UCSD-AML1 (cell line): ENCODE measurements at regions not wholly inside any gene's neighbourhood (a gene's known extent, or its start where the extent isn't known, plus 50 kb on each side); places are given as distances from the start of the nearest gene placed in this dataset.
"Not testable (repeated sequence)": the region's sequence is repeated elsewhere in the genome, so short reads cannot be mapped to it uniquely, and the experiment has no call there.

ENCODE experiments used
- DNase-seq: peaks from one replicate; lab custom pipeline; 2025; ENCODE audit not compliant: unreplicated experiment; lab: John Stamatoyannopoulos, UW

DNA sequence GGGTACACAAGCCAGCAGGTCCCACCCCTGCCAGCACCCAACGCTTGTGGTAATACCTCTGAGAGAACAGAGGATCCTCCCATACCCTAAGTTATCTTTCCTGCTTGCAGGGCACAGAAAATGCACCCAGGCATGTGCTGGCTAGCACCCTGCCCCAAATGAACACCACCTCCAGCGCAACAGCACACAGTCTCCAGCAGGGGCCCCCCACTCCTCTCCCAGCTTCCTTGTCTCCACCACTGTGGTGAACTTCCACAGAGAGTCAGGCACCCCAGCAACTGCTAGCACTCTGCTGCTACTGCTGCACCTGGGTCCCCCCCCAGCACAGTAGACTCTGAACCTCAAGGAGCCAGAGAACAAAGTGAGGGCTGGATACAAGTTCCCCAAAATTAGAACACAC lies 216.8 kb upstream of the CNTNAP5 start:
- DNase-seq = peak; percentile 11

DNA sequence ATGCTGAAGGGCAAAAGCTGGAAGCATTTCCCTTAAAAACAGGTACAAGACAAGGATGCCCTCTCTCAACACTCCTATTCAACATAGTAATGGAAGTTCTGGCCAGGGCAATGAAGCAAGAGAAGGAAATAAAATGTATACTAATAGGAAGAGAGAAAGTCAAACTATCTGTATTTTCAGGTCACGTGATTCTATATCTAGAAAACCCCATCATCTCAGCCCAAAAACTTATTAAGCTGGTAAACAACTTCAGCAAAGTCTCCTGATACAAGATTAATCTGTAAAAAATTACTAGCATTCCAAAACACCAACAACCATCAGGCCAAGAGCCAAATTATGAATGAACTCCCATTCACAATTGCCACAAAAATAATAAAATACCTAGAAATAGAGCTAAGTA lies 213.2 kb upstream of the CNTNAP5 start:
- DNase-seq = no peak

DNA sequence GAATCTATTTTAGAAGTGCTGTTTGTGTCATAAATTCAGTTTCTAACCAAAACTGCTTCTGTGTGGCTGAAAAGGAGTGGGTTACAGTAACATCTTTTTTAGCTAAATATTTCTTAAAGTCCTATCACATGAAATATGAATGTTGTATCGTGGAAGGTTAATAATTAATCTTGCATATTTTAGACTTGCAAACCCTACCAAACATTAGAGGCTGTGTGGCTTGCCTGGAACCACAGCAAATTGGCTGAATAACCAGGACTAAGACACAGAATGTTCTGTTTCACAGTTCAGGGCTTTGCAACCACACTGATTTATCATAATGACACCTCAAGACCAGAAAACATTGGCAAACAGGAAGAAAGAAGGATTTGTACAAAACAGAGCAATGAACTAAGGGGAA lies 208.9 kb upstream of the CNTNAP5 start:
- DNase-seq = no peak

DNA sequence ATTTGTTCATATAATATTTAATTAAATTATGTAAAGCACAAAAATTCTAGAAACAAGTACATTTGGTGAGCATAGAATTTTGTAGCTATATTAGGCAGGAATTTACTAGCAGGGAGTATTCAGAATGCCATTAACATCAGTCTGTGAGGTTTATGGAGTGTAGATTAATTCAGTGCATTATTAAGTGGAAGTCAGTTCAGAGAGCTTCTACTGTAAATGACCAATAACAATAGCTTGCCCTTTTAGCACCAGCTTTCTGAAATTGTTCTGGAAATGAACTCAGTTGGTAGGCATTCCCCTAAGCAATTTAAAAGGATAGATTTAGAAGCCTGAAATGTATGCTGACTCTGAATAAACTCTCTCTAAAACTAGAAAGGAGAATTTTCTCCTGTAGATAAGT lies 208.2 kb upstream of the CNTNAP5 start:
- no peak for DNase-seq

DNA sequence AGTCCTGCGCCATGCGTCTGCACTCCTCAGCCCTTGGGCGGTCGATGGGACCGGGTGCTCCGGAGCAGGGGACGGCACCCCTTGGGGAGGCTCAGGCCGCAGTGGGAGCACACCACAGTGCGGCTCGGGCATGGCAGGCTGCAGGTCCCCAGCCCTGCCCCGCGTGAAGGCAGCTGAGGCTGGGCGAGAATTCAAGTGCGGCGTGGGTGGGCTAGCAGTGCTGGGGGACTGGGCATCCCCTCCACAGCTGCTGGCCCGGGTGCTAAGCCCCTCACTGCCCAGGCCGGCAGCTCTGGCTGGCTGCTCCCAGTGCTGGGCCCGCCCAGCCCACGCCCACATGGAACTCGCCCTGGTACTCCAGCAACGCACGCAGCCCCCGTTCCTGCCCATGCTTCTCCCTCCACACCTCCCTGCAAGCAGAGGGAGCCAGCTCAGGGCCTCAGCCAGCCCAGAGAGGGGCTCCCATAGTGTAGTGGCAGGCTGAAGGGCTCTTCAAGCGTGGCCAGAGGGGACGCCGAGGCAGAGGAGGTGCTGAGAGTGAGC lies 198.3 kb upstream of the CNTNAP5 start:
- no peak for DNase-seq

DNA sequence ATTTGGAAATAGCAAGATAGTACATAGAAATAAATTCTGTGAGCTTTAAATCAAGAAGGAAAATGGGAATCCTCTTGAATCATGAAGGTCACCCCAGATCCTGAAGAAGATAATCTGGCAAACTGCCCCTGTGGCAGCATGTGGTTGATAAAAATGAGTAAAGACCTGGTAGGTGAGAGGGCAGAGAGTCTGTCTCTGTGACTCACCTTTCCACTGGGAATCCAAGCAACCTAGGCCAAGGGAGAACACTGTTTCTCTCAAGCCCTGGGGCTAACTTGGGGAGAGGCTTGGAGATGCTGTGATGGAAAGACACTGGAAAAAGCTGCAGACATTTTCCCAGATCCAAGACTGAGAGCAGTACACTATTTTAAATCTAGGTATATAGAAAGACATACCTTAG lies 185.8 kb upstream of the CNTNAP5 start:
- DNase-seq = no peak

DNA sequence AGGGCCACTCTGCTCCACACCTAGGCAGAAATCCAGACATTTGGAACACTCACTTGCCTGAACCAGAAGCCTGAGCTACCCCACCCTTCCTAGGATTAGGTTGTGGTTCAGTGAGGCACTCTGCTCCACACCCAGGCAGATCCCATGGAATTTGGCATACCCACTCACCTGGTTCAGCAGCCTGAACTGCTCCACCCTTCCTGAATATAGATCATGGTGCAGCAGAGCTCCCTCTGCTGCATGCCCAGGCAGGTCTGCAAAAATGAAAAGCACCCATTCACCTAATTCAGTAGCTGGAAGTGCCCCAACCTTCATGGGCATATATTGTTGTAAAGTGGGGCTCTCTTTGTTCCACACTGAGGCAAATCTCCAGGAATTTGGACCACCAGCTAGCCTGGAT lies 185.1 kb upstream of the CNTNAP5 start:
- no peak for DNase-seq

DNA sequence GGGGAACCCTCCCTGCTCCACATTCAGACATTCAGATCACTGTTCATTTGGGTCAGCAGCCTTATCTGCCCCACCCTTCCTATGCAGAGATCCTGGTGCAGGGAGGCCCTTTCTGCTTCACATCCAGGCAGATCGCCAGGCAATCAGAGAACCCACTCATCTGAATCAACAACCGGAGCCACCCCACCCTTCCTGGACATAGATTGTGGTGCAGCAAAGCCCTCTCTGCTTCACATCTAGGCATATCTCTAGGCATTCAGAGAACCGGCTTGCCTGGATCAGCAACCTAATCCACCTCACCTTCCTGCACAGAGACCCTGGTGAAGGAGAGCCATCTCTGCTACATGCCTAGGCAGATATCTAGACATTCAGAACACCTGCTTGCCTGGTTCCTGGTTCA lies 184.5 kb upstream of the CNTNAP5 start:
- no peak for DNase-seq

DNA sequence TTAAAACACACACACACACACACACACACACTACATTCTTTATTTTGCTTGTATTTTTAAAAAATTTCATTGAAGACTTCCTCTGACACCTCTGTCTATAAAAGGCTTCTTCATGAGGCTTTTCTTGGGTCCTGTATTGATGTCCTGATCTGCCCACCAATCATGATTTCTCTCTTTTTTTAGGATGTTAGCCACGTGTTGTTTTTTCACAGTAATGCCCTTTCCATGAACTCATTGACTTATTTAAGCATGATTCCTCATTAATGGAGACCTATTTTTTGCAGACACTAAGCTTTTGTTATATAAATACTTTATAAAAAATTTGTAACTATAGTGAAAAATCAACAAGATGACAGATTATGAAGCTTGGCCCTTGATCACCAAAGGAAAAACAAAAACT lies 173.8 kb upstream of the CNTNAP5 start:
- no peak for DNase-seq

DNA sequence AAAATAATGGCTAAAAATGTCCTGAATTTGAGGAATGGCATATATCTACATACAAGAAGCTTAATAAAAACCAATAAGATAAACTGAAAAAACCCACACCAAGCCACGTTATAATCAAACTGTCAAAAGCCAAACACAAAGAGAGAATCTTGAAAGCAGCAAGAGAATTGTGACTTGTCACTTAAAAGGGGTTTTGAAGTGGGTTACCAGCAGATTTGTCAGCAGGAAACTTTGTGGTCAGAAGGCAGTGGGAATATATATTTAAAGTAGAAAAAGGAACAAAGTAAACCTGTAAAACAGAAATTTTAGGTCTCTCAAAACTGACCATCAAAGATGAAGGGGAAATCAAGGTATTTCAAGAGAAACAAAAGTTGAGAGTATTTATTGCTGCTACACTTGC lies 171.9 kb upstream of the CNTNAP5 start:
- no peak for DNase-seq

DNA sequence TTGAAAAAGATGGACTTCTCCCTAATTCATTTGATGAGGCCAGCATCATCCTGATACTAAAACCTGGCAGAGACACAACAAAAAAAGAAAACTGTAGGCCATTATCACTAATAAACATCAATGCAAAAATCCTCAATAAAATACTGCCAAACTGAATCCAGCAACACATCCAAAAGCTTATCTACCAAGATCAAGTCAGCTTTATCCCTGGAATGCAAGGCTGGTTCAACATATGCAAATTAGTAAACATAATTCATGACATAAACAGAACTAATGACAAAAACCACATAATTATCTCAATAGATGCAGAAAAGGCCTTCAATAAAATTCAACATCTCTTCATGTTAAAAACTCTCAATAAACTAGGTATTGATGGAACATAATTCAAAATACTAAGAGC lies 166.1 kb upstream of the CNTNAP5 start:
- not testable (repeated sequence) for DNase-seq

DNA sequence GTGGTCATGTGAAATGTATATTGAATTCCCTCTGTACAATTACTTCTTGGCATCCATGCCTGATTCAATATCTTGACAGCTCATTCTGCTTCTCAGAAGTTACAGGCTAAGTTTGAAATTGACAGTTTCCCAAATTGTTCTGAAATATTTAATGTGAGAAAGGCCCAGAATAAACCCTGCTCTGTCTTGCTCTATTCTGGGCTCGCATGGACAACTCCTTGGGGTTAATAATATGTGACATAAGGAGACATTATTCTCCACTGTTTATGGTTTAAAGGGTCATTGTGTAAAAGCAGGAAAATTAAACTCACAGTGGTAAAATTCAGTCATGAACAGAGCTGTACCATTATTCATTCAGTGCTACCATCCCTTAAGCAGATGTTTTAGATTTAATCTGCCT lies 160.7 kb upstream of the CNTNAP5 start:
- no peak for DNase-seq

DNA sequence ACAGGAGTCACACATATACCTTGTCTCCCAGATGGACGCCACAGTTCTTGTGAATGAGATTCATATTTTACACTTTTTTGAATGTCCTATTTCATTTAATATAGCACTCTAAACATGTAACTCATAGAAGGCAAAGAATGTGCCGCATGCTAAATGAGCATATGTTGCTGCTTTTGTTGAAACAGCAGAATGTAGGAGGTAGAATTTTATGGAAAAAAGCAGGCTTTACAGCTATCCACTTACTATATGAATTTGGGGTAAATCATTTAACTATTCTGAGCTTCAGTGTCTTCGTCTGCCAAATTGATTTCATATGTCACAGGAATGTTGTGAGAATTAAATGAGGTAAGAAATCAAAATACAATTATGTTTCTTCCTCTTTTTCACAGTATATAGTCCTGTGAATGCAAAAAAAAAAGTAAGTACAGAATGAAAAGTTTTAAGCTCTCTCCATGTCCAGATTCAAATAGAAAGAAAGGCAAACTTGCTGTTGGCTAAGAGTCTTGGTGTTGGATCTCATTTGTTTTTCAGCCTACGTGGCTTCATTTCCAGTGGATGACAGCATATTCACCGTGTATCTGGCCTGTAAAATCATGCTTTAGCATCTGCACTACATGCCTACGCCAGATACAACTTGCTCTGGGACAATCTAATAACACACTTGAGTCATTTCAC lies 154.7 kb upstream of the CNTNAP5 start:
- no peak for DNase-seq

DNA sequence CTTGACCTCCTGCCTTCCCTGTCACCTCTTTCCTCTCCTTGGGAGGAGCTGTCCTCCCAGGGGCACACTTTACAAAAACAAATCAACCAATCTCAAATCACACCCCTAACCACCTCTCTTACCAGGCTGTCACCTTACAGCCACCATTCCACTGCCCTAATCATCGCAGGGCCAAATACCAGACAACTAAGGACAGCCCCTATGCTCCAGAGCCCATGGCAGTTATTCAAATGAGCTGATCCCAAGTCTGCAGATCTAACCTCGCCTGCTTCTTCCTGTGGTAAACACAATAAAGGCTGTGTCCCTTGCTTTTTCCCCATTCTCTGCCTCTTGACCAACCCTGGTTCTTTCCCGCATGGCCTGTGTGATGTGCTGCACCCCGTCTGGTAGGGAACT lies 154.2 kb upstream of the CNTNAP5 start:
- no peak for DNase-seq

DNA sequence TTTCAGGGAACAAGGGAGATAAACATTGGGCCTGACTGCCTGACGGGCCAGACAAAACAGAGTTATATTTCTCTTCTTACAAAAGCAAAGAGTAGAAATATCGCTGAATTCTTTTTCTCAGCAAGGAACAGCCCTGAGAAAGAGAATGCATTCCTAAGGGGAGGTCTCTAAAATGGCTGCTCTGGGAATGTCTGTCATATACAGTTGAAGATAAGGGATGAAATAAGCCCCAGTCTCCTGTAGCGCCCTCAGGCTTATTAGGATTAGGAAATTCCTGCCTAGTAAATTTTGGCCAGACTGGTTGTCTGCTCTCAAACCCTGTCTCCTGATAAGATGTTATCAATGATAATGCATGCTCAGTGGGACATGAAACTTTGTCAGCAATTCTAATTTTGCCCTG lies 134.9 kb upstream of the CNTNAP5 start:
- DNase-seq = no peak

DNA sequence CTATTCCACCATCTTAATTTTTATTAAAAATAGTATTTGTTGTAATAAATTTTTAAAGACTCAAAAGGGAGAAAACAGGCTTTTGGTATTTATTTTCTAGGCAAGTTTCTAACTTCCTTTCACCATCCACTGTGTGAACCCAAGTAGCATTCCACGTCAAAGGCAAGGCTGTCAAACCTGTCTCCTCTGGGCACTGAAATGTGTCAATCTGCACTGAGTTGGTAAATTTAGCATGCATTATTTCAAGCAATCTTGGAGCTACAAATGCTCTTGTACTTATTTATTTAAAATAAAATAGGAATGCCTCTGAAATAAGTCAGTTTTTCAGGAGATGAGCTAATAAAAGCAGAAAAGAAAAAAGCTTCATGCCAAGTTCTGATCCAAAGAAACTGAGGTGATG lies 130.9 kb upstream of the CNTNAP5 start:
- DNase-seq = no peak

DNA sequence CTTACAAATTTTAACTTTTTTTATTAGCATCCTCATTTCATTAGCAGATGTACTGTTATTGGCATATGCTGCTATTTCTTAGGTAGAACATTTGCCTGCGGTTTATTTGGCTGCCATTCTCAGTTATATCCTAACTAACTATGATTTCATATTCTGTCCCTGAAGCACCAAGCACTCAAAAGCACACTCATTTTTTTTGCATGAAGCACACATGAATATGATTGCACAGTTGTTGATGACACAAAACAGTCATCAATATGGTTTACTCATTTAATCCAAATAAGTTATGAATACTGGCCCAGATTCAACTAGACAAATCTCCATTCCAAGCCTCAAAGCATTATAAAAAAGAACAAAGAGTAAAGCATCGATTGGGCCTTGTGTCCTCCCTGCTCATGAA lies 129.4 kb upstream of the CNTNAP5 start:
- no peak for DNase-seq

DNA sequence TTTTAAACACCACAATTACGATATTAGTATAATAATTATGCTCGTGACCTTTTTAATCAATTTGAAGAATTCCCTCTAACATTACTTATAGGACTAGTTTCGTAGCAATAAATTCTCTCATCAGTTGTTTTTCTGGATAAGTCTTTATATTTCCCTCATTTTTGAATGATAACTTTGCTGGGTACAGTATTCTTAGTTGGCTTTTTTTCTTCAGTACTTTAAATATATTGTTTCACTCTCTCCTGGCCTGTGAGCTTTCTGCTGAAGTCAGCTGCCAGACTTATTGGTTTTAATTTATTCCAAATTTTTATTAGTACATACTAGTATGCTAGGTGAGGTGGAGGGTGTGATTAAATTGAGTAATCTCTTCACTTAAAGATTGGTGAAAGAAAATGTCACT lies 123.8 kb upstream of the CNTNAP5 start:
- no peak for DNase-seq

DNA sequence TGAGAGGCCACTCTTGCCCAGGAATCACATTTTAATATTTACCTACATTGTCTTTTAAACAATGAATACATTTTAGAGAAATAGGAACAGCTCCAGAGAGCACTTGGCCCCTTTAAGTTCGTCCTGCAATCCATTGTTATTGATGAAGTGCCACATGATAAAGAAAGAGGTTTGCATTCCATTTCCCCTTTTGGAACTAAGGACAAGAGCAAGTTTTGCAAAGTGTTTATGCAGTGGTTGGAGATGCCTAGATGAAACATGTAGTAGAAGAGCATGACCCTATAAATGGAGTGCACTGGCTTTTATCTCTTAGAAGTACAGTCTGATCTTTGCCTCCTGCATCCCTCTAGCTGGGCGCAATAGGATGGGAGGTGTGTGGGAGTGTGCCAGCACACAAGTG lies 118.7 kb upstream of the CNTNAP5 start:
- DNase-seq = no peak

DNA sequence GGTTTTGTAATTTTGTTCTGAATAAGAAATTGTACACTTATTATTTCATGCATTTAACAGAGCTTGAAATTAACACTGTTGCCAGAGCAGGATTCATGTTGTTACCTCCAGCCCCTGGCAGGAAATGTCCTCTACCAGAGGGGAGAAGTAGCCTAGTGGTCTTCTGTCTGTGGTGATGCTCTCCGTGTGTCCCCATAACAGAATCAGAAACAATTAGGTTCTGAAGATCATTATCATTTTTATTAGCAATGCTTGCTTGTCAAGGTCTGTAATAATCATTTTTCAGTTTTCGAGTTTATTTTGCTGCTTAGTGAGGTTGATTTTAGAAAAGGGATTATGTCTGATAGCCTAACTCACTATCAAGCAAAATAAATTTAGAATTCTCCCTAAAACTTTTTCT lies 116.6 kb upstream of the CNTNAP5 start:
- DNase-seq = no peak

DNA sequence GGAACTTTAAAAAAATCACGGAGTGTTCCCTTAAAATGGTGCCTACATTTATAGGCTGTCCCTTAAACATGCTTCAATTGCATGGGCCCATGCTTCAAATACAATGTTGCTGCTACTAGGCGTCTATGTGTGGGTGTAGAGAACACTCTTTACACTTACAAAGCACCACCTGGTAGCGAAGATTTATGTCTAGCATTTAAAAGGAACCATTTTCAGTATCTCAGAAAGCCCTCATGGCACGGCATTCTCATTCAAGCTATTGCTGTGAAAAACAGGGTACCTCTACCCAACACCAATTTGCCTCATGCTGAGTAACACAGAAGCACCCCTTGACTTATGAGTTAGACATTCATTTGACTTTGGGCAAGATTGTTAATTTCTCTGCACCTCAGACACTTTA lies 112.9 kb upstream of the CNTNAP5 start:
- no peak for DNase-seq

DNA sequence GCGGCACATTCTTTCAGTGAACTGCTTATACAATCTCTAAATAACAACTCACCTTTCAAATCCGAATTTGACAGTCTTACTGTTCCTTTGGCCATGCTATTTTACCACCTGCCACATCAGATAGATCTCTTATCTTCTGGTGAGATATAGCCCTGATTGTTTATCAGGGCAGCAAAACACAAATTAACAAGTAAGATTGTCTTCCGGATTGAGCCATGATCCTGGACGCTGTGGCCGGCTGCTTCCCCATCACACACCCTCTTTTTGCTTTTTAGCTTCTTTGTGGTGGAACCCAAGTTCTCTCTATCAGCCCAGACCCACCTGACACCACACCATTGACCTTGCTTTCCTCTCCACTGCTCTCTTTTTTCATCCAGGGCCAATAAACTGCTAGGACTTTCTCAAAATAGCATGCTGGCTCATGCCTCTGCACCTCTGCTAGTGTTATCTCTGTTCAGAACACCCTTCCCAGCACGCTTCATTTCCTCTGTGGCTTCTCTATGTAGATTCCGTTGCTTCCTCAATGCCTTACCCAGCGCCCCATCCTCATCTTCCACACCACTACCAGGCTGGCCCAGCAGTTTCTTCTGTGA lies 111.8 kb upstream of the CNTNAP5 start:
- peak; percentile 64 for DNase-seq

DNA sequence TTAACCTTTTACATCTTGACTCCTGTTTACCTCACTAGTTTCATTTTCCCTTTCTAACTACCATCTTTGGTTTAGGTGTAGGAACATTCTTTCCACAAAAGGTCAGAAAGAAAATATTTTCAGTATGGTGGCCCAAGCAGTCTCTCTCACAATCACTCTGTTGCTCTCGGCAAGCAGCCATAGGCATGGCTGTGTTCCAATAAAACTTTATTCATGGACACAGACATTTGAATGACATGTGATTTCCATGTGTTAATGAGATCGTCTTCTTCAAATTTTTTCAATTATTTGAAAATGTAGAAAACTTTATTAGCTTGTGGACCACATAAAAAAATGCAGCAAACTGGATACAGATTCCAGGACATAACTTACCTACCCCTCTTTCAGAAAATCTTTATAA lies 109.7 kb upstream of the CNTNAP5 start:
- DNase-seq = no peak
